Kidney epithelial cell (primary cell): ENCODE measurements at regions not wholly inside any gene's neighbourhood (a gene's known extent, or its start where the extent isn't known, plus 50 kb on each side); places are given as distances from the start of the nearest gene placed in this dataset.
"Not testable (repeated sequence)": the region's sequence is repeated elsewhere in the genome, so short reads cannot be mapped to it uniquely, and the experiment has no call there.

Experiments
- DNase-seq: peaks from one replicate; pipeline ENCODE4 v3.0.0-alpha.2; 2010; ENCODE audit warnings: low read depth
- H3K27me3 ChIP-seq: 2 replicates; pipeline ENCODE4 v1.6.0; 2011; ENCODE audit warnings: low read length; ENCODE audit not compliant: control insufficient read depth, insufficient read depth
- H3K36me3 ChIP-seq: 2 replicates; pipeline ENCODE4 v1.5.1; 2011; ENCODE audit warnings: low read length; ENCODE audit not compliant: control insufficient read depth, insufficient read depth
- H3K4me3 ChIP-seq: 2 replicates; pipeline ENCODE4 v1.5.1; 2011; ENCODE audit warnings: low read depth, mild to moderate bottlenecking, control low read depth, low read length
- CTCF ChIP-seq: IDR thresholded peaks from 2 replicates; pipeline ENCODE4 v1.5.1; 2011; ENCODE audit warnings: mild to moderate bottlenecking, moderate library complexity, low read length, control low read depth, inconsistent platforms; ENCODE audit not compliant: insufficient read depth, poor library complexity, severe bottlenecking

DNA sequence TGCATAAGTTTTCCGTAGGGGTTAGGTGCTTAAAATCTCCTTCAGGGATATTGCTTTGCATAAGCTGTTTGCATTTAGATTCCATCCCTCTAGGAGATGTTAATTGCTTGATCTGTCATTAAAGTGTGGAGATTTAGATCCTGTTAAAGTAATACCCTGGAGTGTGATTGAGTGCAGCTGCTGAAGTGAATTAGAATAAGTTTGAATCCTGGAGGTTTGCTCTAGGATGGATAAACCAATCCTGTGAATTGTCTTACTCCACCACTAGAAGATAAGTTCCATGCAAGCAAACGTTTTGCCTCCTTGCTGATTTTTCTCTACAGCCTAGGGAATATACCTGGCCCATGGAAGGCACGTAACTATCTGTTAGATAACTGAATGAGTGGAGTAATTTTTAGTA lies 1487.2 kb upstream of the PRR20A start:
- no peaks in the 10 kb centered on the region for H3K36me3 ChIP-seq
- TF ChIP-seq CTCF, result no peak
- no peak overlapping the region for H3K4me3 ChIP-seq
- no peak for DNase-seq
- H3K27me3 ChIP-seq, result no peaks in the 10 kb centered on the region

DNA sequence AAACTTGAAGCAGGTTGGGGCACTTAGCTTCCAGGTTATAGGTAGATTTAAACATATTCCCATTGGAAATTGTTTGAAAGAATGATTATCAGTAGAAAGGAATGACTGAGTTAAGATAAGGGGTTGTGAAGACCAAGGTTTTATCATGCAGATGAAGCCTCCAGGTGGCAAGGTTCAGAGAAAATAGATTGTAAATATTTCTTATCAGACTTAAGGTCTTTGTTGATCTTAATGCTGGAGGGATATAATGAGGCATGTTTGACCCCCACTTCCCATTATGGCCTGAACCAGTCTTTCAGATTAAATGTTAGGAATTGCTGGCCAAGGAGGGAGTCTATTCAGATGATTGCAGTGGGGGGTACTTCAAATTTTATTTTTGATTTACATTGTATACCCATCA lies 1486.5 kb upstream of the PRR20A start:
- Histone ChIP-seq H3K36me3 (no peaks in the 10 kb centered on the region), H3K27me3 (no peaks in the 10 kb centered on the region), H3K4me3 (no peak overlapping the region)
- no peak for DNase-seq
- no peak for TF ChIP-seq CTCF

GRCh38 chr13:55660264-55660663 lies 1480.5 kb upstream of the PRR20A start:
- H3K36me3 ChIP-seq, DNase-seq, H3K27me3 ChIP-seq, H3K4me3 ChIP-seq: not testable (repeated sequence)

GRCh38 chr13:55660851-55661250 lies 1479.9 kb upstream of the PRR20A start:
- Histone ChIP-seq H3K4me3 (no peak overlapping the region), H3K27me3 (no peaks in the 10 kb centered on the region), H3K36me3 (no peaks in the 10 kb centered on the region)
- no peak for TF ChIP-seq CTCF
- DNase-seq, result no peak

GRCh38 chr13:55661505-55661904 lies 1479.2 kb upstream of the PRR20A start:
- TF ChIP-seq CTCF, result no peak
- Histone ChIP-seq H3K4me3 (no peak overlapping the region), H3K36me3 (no peaks in the 10 kb centered on the region), H3K27me3 (no peaks in the 10 kb centered on the region)
- DNase-seq, result no peak

GRCh38 chr13:55664178-55664577 lies 1476.5 kb upstream of the PRR20A start:
- Histone ChIP-seq H3K36me3 (no peaks in the 10 kb centered on the region), H3K27me3 (no peaks in the 10 kb centered on the region), H3K4me3 (no peak overlapping the region)
- DNase-seq, result no peak
- TF ChIP-seq CTCF, result no peak
